GM23338 (cell line): ENCODE measurements at regions not wholly inside any gene's neighbourhood (a gene's known extent, or its start where the extent isn't known, plus 50 kb on each side); places are given as distances from the start of the nearest gene placed in this dataset.

Source experiments
- POLR2AphosphoS5 ChIP-seq: IDR thresholded peaks from 2 replicates; pipeline ENCODE4 v1.6.1; 2016; ENCODE audit warnings: antibody characterized with exemption, low read depth
- TF ChIP-seq, protein P1 (sequence below), 2 experiments: fragments of 200-600 bp in 1 of 2; sonication (generic) in 1 of 2; conservative IDR thresholded peaks; 2 replicates each; pipeline versions ENCODE4 v1.5.1 to v1.6.1; 2016 to 2017; ENCODE audit warnings: antibody characterized with exemption in 2 of 2, low read depth in 2 of 2, mild to moderate bottlenecking in 2 of 2, moderate library complexity in 1 of 2

DNA sequence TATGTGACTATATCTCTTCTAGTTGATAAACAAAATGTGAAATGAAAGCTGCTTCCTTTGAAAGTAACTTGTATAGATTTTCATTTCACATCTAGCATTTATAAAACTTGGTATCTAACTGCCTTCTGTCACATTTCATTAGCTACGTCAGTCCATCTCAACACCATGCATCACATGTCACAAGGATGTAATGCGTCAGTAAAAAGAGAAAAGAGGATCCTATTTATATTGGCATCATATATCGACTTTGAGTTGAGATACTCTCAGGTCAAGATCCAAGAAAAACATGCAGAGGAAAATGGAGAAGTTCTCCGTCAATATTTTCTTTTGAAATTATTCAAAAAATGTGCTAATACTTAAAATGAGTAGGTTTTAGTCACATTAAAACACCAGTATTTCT is 1211.2 kb downstream of the EFNA5 start:
- TF ChIP-seq, protein P1, sequence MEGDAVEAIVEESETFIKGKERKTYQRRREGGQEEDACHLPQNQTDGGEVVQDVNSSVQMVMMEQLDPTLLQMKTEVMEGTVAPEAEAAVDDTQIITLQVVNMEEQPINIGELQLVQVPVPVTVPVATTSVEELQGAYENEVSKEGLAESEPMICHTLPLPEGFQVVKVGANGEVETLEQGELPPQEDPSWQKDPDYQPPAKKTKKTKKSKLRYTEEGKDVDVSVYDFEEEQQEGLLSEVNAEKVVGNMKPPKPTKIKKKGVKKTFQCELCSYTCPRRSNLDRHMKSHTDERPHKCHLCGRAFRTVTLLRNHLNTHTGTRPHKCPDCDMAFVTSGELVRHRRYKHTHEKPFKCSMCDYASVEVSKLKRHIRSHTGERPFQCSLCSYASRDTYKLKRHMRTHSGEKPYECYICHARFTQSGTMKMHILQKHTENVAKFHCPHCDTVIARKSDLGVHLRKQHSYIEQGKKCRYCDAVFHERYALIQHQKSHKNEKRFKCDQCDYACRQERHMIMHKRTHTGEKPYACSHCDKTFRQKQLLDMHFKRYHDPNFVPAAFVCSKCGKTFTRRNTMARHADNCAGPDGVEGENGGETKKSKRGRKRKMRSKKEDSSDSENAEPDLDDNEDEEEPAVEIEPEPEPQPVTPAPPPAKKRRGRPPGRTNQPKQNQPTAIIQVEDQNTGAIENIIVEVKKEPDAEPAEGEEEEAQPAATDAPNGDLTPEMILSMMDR (conservative IDR thresholded peaks at IDR 0.05; ENCODE audit: low read depth in 2 of 2): no peak
- TF ChIP-seq POLR2AphosphoS5: no peak
